ENCODE measurements at regions not wholly inside any gene's neighbourhood (a gene's known extent, or its start where the extent isn't known, plus 50 kb on each side); places are given as distances from the start of the nearest gene placed in this dataset.
A peak's percentile ranks its signal among the peaks of the same experiment; 100 is the strongest.

DNA sequence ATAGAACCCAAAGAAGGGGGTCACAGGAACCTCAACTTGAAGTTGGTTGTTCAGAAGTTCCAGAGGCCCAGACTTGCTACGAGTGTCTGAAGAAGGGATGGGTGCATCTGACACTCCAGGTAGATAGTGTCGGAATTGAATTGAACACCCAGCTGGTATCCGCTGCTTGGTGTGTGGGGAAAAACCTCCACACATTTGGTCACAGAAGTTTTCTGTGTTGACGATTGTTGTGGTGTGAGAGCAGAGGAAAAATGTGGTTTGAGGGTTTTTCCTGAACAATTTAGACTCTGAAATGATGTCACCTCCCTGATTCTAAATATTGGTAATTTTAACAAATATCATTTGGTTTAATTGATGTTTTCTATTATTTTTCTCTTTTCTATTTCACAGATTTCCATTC, 218.8 kb upstream of the CTNNB1 start:
- Histone ChIP-seq H3K27me3 (ENCODE audit: insufficient read depth, low read length) (no peaks in the 10 kb centered on the region), H3K4me1 (ENCODE audit: insufficient read depth, low read length) (peaks cover under 1% of the 10 kb centered on the region), H3K79me2 (ENCODE audit: insufficient read depth, low read length) (no peaks in the 10 kb centered on the region), H3K27ac (ENCODE audit: low read depth, low read length) (no peak overlapping the region), H3K4me3 (ENCODE audit: insufficient read depth, low read length) (no peak overlapping the region), H3K4me2 (ENCODE audit: insufficient read depth, low read length) (no peak overlapping the region), H4K20me1 (ENCODE audit: insufficient read depth, low read length) (no peaks in the 10 kb centered on the region), H3K36me3 (ENCODE audit: insufficient read depth, low read length) (no peaks in the 10 kb centered on the region), H3K9me3 (ENCODE audit: low read depth, low read length) (no peaks in the 10 kb centered on the region), H2AFZ (ENCODE audit: low read length) (no peak overlapping the region)
- TF ChIP-seq CTCF (IDR thresholded peaks at IDR 0.05; ENCODE audit: extremely low read depth, low read depth, low read length), result no peak
- no peak for DNase-seq (ENCODE audit: insufficient read length, low spot score, missing footprints)

DNA sequence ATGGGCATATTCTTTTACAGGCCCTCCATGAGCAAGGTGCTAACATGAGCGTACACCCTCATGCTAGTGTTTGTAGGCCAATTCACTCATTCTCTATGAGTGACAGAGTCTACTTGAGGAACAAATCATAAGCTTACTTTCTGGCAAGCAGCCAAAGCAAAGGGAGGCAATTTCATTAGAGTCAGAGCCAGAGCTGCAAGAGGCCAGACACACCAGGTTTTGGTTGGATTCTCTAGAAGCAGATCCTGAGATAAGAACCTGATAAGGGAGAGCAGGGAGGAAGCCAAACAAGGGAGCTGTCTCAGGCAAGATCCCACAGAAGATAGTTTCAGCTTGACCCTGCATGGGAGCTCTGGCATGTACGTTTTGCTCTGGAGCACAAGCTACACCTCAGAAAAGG, 214.1 kb upstream of the CTNNB1 start:
- Histone ChIP-seq H3K4me3 (ENCODE audit: insufficient read depth, low read length) (no peak overlapping the region), H3K4me2 (ENCODE audit: insufficient read depth, low read length) (no peak overlapping the region), H3K27me3 (ENCODE audit: insufficient read depth, low read length) (no peaks in the 10 kb centered on the region), H3K27ac (ENCODE audit: low read depth, low read length) (no peak overlapping the region), H3K4me1 (ENCODE audit: insufficient read depth, low read length) (peaks cover 3% of the 10 kb centered on the region), H4K20me1 (ENCODE audit: insufficient read depth, low read length) (no peaks in the 10 kb centered on the region), H3K9me3 (ENCODE audit: low read depth, low read length) (no peaks in the 10 kb centered on the region), H2AFZ (ENCODE audit: low read length) (no peak overlapping the region), H3K79me2 (ENCODE audit: insufficient read depth, low read length) (no peaks in the 10 kb centered on the region), H3K36me3 (ENCODE audit: insufficient read depth, low read length) (no peaks in the 10 kb centered on the region)
- no peak for DNase-seq (ENCODE audit: insufficient read length, low spot score, missing footprints)
- no peak for TF ChIP-seq CTCF (IDR thresholded peaks at IDR 0.05; ENCODE audit: extremely low read depth, low read depth, low read length)

DNA sequence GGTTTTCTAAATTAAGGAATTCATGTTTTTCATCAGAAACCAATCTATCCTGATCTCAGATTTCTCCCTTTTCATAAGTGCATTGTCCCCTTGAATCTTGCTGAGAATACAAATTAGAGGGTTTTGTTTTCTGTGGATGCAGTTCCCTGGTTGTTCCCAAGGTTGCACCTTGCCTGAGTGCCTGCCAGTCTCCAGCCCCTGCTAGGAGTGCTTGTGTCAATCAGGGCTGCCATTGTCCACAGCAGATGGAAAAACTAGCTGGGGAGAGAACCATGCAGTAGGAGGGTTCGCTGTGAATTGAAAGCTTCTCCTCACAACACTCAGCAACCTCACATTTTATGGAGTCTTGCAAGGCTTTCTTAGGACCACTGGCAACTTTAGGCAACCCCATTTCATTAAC, 210.8 kb upstream of the CTNNB1 start:
- H2AFZ ChIP-seq (ENCODE audit: low read length), result no peak overlapping the region
- no peak overlapping the region for H3K4me2 ChIP-seq (ENCODE audit: insufficient read depth, low read length)
- TF ChIP-seq CTCF (IDR thresholded peaks at IDR 0.05; ENCODE audit: extremely low read depth, low read depth, low read length), result no peak
- H3K79me2 ChIP-seq (ENCODE audit: insufficient read depth, low read length), result no peaks in the 10 kb centered on the region
- H3K27me3 ChIP-seq (ENCODE audit: insufficient read depth, low read length), result no peaks in the 10 kb centered on the region
- no peak overlapping the region for H3K27ac ChIP-seq (ENCODE audit: low read depth, low read length)
- no peak overlapping the region for H3K4me3 ChIP-seq (ENCODE audit: insufficient read depth, low read length)
- H3K4me1 ChIP-seq (ENCODE audit: insufficient read depth, low read length), result peaks cover 3% of the 10 kb centered on the region
- H4K20me1 ChIP-seq (ENCODE audit: insufficient read depth, low read length), result no peaks in the 10 kb centered on the region
- H3K9me3 ChIP-seq (ENCODE audit: low read depth, low read length), result no peaks in the 10 kb centered on the region
- no peaks in the 10 kb centered on the region for H3K36me3 ChIP-seq (ENCODE audit: insufficient read depth, low read length)
- no peak for DNase-seq (ENCODE audit: insufficient read length, low spot score, missing footprints)

DNA sequence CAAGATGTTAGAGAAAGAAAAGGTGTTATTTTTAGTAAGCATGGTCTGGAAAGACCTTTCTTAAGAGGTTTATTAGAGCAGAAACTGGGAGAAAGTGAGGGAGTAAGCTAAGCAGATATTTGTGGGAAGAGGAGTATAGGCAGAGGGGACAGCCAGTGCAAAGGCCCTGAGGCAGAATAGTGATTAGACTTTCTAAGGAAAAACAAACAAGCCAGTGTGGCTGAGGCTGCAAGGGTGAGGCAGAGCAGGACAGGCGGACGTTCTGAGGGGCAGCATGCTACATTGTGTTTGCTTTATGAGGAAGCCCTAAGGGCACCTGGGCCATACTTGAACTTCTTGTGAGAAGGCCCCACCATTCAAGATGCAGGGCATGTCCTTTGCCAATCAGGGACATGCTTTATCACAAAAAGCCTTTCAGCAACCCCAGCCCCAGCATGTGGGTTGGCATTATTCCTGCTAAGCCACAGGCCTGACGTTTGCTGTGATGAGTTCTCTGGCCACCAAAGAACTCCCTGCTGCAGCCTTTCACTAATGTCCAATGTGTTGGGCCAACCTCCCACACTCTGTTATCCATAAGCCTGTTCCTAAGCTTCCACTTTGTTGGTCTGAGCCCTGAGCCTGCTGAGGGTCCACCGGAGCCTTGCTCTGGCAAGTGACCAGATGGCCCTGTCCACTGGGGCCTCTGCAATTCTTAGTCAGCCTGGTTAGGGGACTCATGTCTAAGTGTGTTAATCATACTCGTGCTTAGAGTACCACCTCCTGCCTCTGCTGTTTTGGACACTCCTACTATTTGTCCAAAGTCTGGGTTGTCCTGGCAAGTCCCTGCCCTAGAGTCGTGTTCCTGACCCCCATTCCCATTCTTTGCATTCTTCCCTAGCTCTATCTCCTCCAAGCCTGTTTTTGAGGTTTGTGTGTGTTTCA, 209.9 kb upstream of the CTNNB1 start:
- no peak overlapping the region for H3K27ac ChIP-seq (ENCODE audit: low read depth, low read length)
- no peak overlapping the region for H3K4me3 ChIP-seq (ENCODE audit: insufficient read depth, low read length)

More for the DNA sequence above, 209.9 kb upstream of the CTNNB1 start:
- no peaks in the 10 kb centered on the region for H3K27me3 ChIP-seq (ENCODE audit: insufficient read depth, low read length)
- no peaks in the 10 kb centered on the region for H3K36me3 ChIP-seq (ENCODE audit: insufficient read depth, low read length)
- H4K20me1 ChIP-seq (ENCODE audit: insufficient read depth, low read length), result no peaks in the 10 kb centered on the region
- H3K79me2 ChIP-seq (ENCODE audit: insufficient read depth, low read length), result no peaks in the 10 kb centered on the region
- peak overlapping the region; percentile 2 for H2AFZ ChIP-seq (ENCODE audit: low read length)
- no peak for TF ChIP-seq CTCF (IDR thresholded peaks at IDR 0.05; ENCODE audit: extremely low read depth, low read depth, low read length)
- peaks cover 3% of the 10 kb centered on the region for H3K4me1 ChIP-seq (ENCODE audit: insufficient read depth, low read length)
- DNase-seq (ENCODE audit: insufficient read length, low spot score, missing footprints), result no peak
- H3K9me3 ChIP-seq (ENCODE audit: low read depth, low read length), result no peaks in the 10 kb centered on the region
- no peak overlapping the region for H3K4me2 ChIP-seq (ENCODE audit: insufficient read depth, low read length)
